Endothelial cell of umbilical vein (primary cell): ENCODE measurements at regions not wholly inside any gene's neighbourhood (a gene's known extent, or its start where the extent isn't known, plus 50 kb on each side); places are given as distances from the start of the nearest gene placed in this dataset.

Source experiments
- EZH2 ChIP-seq: IDR thresholded peaks from 2 replicates; pipeline ENCODE4 v1.6.1; 2012; ENCODE audit warnings: borderline replicate concordance, low read depth, mild to moderate bottlenecking, moderate library complexity, low read length, inconsistent platforms; ENCODE audit not compliant: severe bottlenecking
- JUN ChIP-seq: IDR thresholded peaks from 2 replicates; pipeline ENCODE4 v1.6.1; 2011; ENCODE audit warnings: borderline replicate concordance, low read depth; ENCODE audit not compliant: insufficient read length, insufficient read depth
- POLR2A ChIP-seq: IDR thresholded peaks from 2 replicates; pipeline ENCODE4 v1.6.1; 2012; ENCODE audit warnings: low read depth, mild to moderate bottlenecking, control low read depth, low read length
- POLR2AphosphoS5 ChIP-seq: IDR thresholded peaks from 2 replicates; pipeline ENCODE4 v1.6.1; 2012; ENCODE audit warnings: low read depth, mild to moderate bottlenecking, control low read depth, low read length, moderate library complexity; ENCODE audit not compliant: insufficient read depth
- TF ChIP-seq, protein P1 (sequence below), 2 donors: IDR thresholded peaks; 1 replicate in 1 of 2; 2 replicates in 1 of 2; pipeline ENCODE4 v1.5.1; 2011; ENCODE audit warnings: low read length in 2 of 2, mild to moderate bottlenecking in 2 of 2, moderate library complexity in 2 of 2, control low read depth in 1 of 2, inconsistent platforms in 1 of 2, low read depth in 1 of 2; ENCODE audit not compliant: insufficient read depth in 1 of 2; ENCODE audit errors: extremely low read depth in 1 of 2

DNA sequence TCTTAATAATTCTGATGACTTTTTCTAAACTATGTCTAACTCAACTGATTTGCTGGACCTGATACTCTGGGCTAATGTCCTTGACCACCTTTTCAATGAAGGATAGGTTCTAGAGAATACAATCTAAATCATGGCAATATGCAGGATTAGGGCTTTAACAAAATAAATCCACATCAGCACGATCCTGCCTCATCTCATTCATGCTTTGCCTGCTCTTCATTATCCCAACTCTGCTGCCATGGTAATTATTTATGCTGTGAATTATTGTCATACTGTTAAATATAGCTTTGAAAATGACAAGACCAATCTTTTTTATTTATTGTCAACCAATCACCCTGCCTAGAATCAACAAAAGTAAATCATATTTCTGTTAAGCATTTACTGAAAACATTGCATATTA, 2176.7 kb upstream of the AGA start:
- TF ChIP-seq JUN: no peak
- TF ChIP-seq, protein P1, sequence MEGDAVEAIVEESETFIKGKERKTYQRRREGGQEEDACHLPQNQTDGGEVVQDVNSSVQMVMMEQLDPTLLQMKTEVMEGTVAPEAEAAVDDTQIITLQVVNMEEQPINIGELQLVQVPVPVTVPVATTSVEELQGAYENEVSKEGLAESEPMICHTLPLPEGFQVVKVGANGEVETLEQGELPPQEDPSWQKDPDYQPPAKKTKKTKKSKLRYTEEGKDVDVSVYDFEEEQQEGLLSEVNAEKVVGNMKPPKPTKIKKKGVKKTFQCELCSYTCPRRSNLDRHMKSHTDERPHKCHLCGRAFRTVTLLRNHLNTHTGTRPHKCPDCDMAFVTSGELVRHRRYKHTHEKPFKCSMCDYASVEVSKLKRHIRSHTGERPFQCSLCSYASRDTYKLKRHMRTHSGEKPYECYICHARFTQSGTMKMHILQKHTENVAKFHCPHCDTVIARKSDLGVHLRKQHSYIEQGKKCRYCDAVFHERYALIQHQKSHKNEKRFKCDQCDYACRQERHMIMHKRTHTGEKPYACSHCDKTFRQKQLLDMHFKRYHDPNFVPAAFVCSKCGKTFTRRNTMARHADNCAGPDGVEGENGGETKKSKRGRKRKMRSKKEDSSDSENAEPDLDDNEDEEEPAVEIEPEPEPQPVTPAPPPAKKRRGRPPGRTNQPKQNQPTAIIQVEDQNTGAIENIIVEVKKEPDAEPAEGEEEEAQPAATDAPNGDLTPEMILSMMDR (IDR thresholded peaks at IDR 0.05; ENCODE audit: extremely low read depth in 1 of 2, insufficient read depth in 1 of 2, low read depth in 1 of 2, low read length in 2 of 2): no peak
- TF ChIP-seq EZH2: no peak
- no peak for TF ChIP-seq POLR2AphosphoS5
- TF ChIP-seq POLR2A: no peak
